ENCODE measurements at regions not wholly inside any gene's neighbourhood (a gene's known extent, or its start where the extent isn't known, plus 50 kb on each side); places are given as distances from the start of the nearest gene placed in this dataset.

DNA sequence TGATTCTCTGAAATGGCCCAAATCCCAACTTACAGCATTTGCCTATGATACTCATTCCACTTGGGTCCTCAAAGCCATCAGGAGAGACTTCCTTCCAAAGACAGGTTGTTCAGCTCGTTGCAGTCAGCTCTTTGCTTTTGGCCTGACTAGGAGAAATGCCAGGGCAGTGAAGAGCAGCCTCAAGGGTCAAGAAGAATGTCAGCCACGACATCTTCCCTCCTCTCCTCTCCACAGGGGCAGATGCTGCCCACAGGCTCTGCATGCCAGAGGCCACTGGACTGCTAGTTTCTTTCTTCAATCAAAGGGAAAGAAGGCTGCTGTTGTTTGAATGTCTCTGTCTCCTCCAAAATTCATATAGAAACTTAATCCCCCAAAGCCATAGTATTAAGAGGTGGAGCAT lies 201.7 kb upstream of the PFN2 start:
- TF ChIP-seq, protein P1, sequence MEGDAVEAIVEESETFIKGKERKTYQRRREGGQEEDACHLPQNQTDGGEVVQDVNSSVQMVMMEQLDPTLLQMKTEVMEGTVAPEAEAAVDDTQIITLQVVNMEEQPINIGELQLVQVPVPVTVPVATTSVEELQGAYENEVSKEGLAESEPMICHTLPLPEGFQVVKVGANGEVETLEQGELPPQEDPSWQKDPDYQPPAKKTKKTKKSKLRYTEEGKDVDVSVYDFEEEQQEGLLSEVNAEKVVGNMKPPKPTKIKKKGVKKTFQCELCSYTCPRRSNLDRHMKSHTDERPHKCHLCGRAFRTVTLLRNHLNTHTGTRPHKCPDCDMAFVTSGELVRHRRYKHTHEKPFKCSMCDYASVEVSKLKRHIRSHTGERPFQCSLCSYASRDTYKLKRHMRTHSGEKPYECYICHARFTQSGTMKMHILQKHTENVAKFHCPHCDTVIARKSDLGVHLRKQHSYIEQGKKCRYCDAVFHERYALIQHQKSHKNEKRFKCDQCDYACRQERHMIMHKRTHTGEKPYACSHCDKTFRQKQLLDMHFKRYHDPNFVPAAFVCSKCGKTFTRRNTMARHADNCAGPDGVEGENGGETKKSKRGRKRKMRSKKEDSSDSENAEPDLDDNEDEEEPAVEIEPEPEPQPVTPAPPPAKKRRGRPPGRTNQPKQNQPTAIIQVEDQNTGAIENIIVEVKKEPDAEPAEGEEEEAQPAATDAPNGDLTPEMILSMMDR (IDR thresholded peaks at IDR 0.05) = no peak
- TF ChIP-seq EZH2 (IDR thresholded peaks at IDR 0.05; ENCODE audit: borderline replicate concordance, insufficient read depth, low read depth, low read length, poor library complexity, severe bottlenecking) = no peak
